GM19043 (cell line): ENCODE measurements at regions not wholly inside any gene's neighbourhood (a gene's known extent, or its start where the extent isn't known, plus 50 kb on each side); places are given as distances from the start of the nearest gene placed in this dataset.

Experiments used
- ATAC-seq: cut with Tn5 transposase; IDR thresholded peaks from one replicate; pipeline ENCODE4 v1.9.1; 2021; ENCODE audit warnings: low read depth; ENCODE audit not compliant: unreplicated experiment

- no peak for ATAC-seq
These were observed 139.5 kb upstream of the FAM83B start for GRCh38 chr6:54706844-54707605.

- ATAC-seq = no peak
These were observed 136.1 kb upstream of the FAM83B start for GRCh38 chr6:54710456-54710855.

GRCh38 chr6:54716010-54716409, 130.6 kb upstream of the FAM83B start:
- ATAC-seq = no peak

- ATAC-seq = no peak
These were observed 129.7 kb upstream of the FAM83B start for GRCh38 chr6:54716877-54717276.

GRCh38 chr6:54717849-54718455, 128.6 kb upstream of the FAM83B start:
- peak; percentile 87 for ATAC-seq

- ATAC-seq = no peak
These were observed 128.0 kb upstream of the FAM83B start for GRCh38 chr6:54718541-54719023.

- ATAC-seq = no peak
These were observed 127.4 kb upstream of the FAM83B start for GRCh38 chr6:54719131-54719530.

GRCh38 chr6:54719633-54720032, 126.9 kb upstream of the FAM83B start:
- no peak for ATAC-seq

- ATAC-seq = no peak
These were observed 124.2 kb upstream of the FAM83B start for GRCh38 chr6:54722328-54722727.

- ATAC-seq = no peak
These were observed 116.9 kb upstream of the FAM83B start for GRCh38 chr6:54729716-54730115.

- no peak for ATAC-seq
These were observed 115.6 kb upstream of the FAM83B start for GRCh38 chr6:54730767-54731630.

- ATAC-seq = no peak
These were observed 109.3 kb upstream of the FAM83B start for GRCh38 chr6:54737247-54737646.

- ATAC-seq = no peak
These were observed 98.6 kb upstream of the FAM83B start for GRCh38 chr6:54747955-54748354.

- ATAC-seq = no peak
These were observed 92.2 kb upstream of the FAM83B start for GRCh38 chr6:54754406-54754805.

GRCh38 chr6:54758340-54758739, 88.2 kb upstream of the FAM83B start:
- ATAC-seq = no peak

- ATAC-seq = no peak
These were observed 78.1 kb upstream of the FAM83B start for GRCh38 chr6:54768494-54768893.

- ATAC-seq = no peak
These were observed 76.2 kb upstream of the FAM83B start for GRCh38 chr6:54770328-54770727.

- ATAC-seq = no peak
These were observed 74.6 kb upstream of the FAM83B start for GRCh38 chr6:54771968-54772367.

- no peak for ATAC-seq
These were observed 74.0 kb upstream of the FAM83B start for GRCh38 chr6:54772610-54773009.

- ATAC-seq = no peak
These were observed 71.0 kb upstream of the FAM83B start for GRCh38 chr6:54775576-54775975.

GRCh38 chr6:54776891-54777290, 69.7 kb upstream of the FAM83B start:
- no peak for ATAC-seq
